H1 (cell line): ENCODE measurements at regions not wholly inside any gene's neighbourhood (a gene's known extent, or its start where the extent isn't known, plus 50 kb on each side); places are given as distances from the start of the nearest gene placed in this dataset.

Source experiments
- CTCF ChIA-PET: fragments of 300-600 bp; sonication (Branson Sonifier 250); formaldehyde crosslinking; loops from one replicate; lab custom pipeline; 2021; ENCODE audit not compliant: partially characterized antibody; lab: Charles Lee
- POLR2A ChIA-PET: fragments of 300-600 bp; sonication (Branson Sonifier 250); formaldehyde crosslinking; loops from one replicate; lab custom pipeline; 2021; ENCODE audit warnings: inconsistent platforms; ENCODE audit not compliant: partially characterized antibody; lab: Charles Lee
- DNase-seq, 2 experiments: peaks; one replicate each; pipeline versions ENCODE4 v3.0.0 to v3.0.0-alpha.2; 2010 to 2022; ENCODE audit warnings: low spot score in 2 of 2, low read depth in 1 of 2, mixed read lengths in 1 of 2
- FAIRE-seq: peaks from 2 replicates; lab custom pipeline; 2011; peaks lifted over from hg19 to GRCh38; lab: Jason Lieb, UNC
- H2AFZ ChIP-seq: 2 replicates; pipeline ENCODE4 v1.8.1; 2012; ENCODE audit warnings: low read length, inconsistent platforms
- H2AK5ac ChIP-seq: 2 replicates; pipeline ENCODE4 v1.6.1; 2013; ENCODE audit warnings: low read depth, low read length
- H2BK120ac ChIP-seq: replicated peaks from 2 replicates; pipeline ENCODE3; 2013; ENCODE audit warnings: low read depth, low read length, inconsistent platforms
- H2BK12ac ChIP-seq: 2 replicates; pipeline ENCODE4 v1.6.1; 2013; ENCODE audit warnings: low read depth, low read length
- H2BK15ac ChIP-seq: 2 replicates; pipeline ENCODE4 v1.6.1; 2013; ENCODE audit warnings: low read length
- H2BK20ac ChIP-seq: 2 replicates; pipeline ENCODE4 v1.6.1; 2013; ENCODE audit warnings: low read length
- H2BK5ac ChIP-seq: 2 replicates; pipeline ENCODE4 v1.6.1; 2013; ENCODE audit warnings: low read depth, low read length
- H3K14ac ChIP-seq: 2 replicates; pipeline ENCODE4 v1.6.1; 2013; ENCODE audit warnings: inconsistent platforms; ENCODE audit not compliant: insufficient read length
- H3K18ac ChIP-seq: 2 replicates; pipeline ENCODE4 v1.6.1; 2013; ENCODE audit warnings: low read length; ENCODE audit errors: extremely low read depth
- H3K23ac ChIP-seq: 2 replicates; pipeline ENCODE4 v1.6.1; 2013; ENCODE audit warnings: inconsistent platforms; ENCODE audit not compliant: insufficient read length
- H3K23me2 ChIP-seq: 2 replicates; pipeline ENCODE4 v1.6.1; 2013; ENCODE audit warnings: low read depth, low read length
- H3K27ac ChIP-seq: 2 replicates; pipeline ENCODE4 v1.6.1; 2011; ENCODE audit warnings: low read depth, low read length, inconsistent platforms
- H3K27me3 ChIP-seq, 4 experiments: replicated peaks in 1 of 4; 1 replicate in 1 of 4; 2 replicates in 3 of 4; pipeline versions ENCODE4 v1.6.1 to v1.8.1; 2011 to 2013; ENCODE audit warnings: low read length in 3 of 4, mild to moderate bottlenecking in 3 of 4, inconsistent platforms in 2 of 4, mixed read lengths in 2 of 4, moderate library complexity in 1 of 4; ENCODE audit not compliant: control insufficient read depth in 3 of 4, insufficient read depth in 3 of 4; ENCODE audit errors: extremely low read depth in 1 of 4
- H3K36me3 ChIP-seq, 4 experiments: 2 replicates each; pipeline versions ENCODE4 v1.6.1 to v1.8.1; 2011 to 2013; ENCODE audit warnings: mild to moderate bottlenecking in 4 of 4, low read length in 3 of 4, moderate library complexity in 2 of 4, control low read depth in 1 of 4, inconsistent platforms in 1 of 4; ENCODE audit not compliant: insufficient read depth in 4 of 4, control insufficient read depth in 2 of 4
- H3K4ac ChIP-seq: replicated peaks from 2 replicates; pipeline ENCODE3; 2013; ENCODE audit warnings: low read length, low read depth, mixed read lengths, inconsistent platforms; ENCODE audit not compliant: insufficient read length
- H3K4me1 ChIP-seq, 4 experiments: replicated peaks in 1 of 4; 1 replicate in 1 of 4; 2 replicates in 3 of 4; pipeline versions ENCODE4 v1.6.1 to v1.8.1; 2011 to 2013; ENCODE audit warnings: low read length in 3 of 4, inconsistent platforms in 2 of 4, mixed read lengths in 1 of 4; ENCODE audit not compliant: insufficient read depth in 4 of 4, control insufficient read depth in 3 of 4
- H3K4me2 ChIP-seq, 2 experiments: 2 replicates each; pipeline versions ENCODE4 v1.6.1 to v1.8.1; 2011 to 2013; ENCODE audit warnings: low read depth in 2 of 2, low read length in 2 of 2, control low read depth in 1 of 2, inconsistent platforms in 1 of 2, mild to moderate bottlenecking in 1 of 2; ENCODE audit not compliant: insufficient read depth in 1 of 2
- H3K4me3 ChIP-seq, 4 experiments: fragments of 200-600, 300-600 bp in 1 of 4; sonication (generic), shearing (Covaris generic), sonication (Bioruptor Twin) in 1 of 4; 2 replicates each; pipeline versions ENCODE4 v1.5.1 to v1.8.1; 2011 to 2016; ENCODE audit warnings: low read length in 4 of 4, low read depth in 3 of 4, control low read depth in 2 of 4, inconsistent platforms in 2 of 4, mild to moderate bottlenecking in 2 of 4, mixed read lengths in 1 of 4, moderate library complexity in 1 of 4; ENCODE audit not compliant: insufficient read depth in 2 of 4; ENCODE audit errors: extremely low read depth in 1 of 4
- H3K56ac ChIP-seq: replicated peaks from 2 replicates; pipeline ENCODE3; 2013; ENCODE audit warnings: low read depth, mild to moderate bottlenecking, mixed read lengths, low read length, inconsistent platforms; ENCODE audit not compliant: insufficient read length
- H3K79me1 ChIP-seq: 2 replicates; pipeline ENCODE4 v1.6.1; 2013; ENCODE audit warnings: low read depth, low read length, control low read depth
- H3K79me2 ChIP-seq, 2 experiments: 2 replicates each; pipeline versions ENCODE4 v1.6.1 to v1.8.1; 2012 to 2013; ENCODE audit warnings: low read length in 2 of 2, mild to moderate bottlenecking in 2 of 2, inconsistent platforms in 1 of 2; ENCODE audit not compliant: insufficient read depth in 2 of 2, control insufficient read depth in 1 of 2
- H3K9ac ChIP-seq, 4 experiments: replicated peaks in 1 of 4; 1 replicate in 1 of 4; 2 replicates in 3 of 4; pipeline versions ENCODE4 v1.6.1 to v1.8.1; 2011 to 2013; ENCODE audit warnings: low read depth in 3 of 4, low read length in 3 of 4, control low read depth in 2 of 4, mild to moderate bottlenecking in 2 of 4, moderate library complexity in 2 of 4, inconsistent platforms in 1 of 4; ENCODE audit errors: extremely low read depth in 1 of 4
- H3K9me3 ChIP-seq, 2 experiments: 2 replicates each; pipeline versions ENCODE4 v1.6.1 to v1.8.1; 2012 to 2013; ENCODE audit warnings: mild to moderate bottlenecking in 2 of 2, moderate library complexity in 2 of 2, control low read depth in 1 of 2, inconsistent platforms in 1 of 2, low read depth in 1 of 2, low read length in 1 of 2, mixed read lengths in 1 of 2; ENCODE audit not compliant: insufficient read depth in 2 of 2
- H4K20me1 ChIP-seq, 2 experiments: replicated peaks in 1 of 2; 2 replicates each; pipeline versions ENCODE3 to v1.8.1; 2011 to 2013; ENCODE audit warnings: inconsistent platforms in 2 of 2, low read length in 2 of 2, mild to moderate bottlenecking in 1 of 2; ENCODE audit not compliant: insufficient read depth in 2 of 2, control insufficient read depth in 1 of 2
- H4K5ac ChIP-seq: 2 replicates; pipeline ENCODE4 v1.6.1; 2013; ENCODE audit warnings: low read length, low read depth, mixed read lengths, inconsistent platforms; ENCODE audit not compliant: insufficient read length
- H4K8ac ChIP-seq: 2 replicates; pipeline ENCODE4 v1.8.0; 2013; ENCODE audit warnings: mild to moderate bottlenecking, moderate library complexity, low read length, inconsistent platforms; ENCODE audit not compliant: insufficient read depth; ENCODE audit errors: extremely low read depth
- H4K91ac ChIP-seq: replicated peaks from 2 replicates; pipeline ENCODE3; 2013; ENCODE audit warnings: low read length, mixed read lengths, inconsistent platforms; ENCODE audit not compliant: insufficient read length
- CTBP2 ChIP-seq: IDR thresholded peaks from 2 replicates; pipeline ENCODE4 v1.7.0; 2011; ENCODE audit warnings: borderline replicate concordance, mild to moderate bottlenecking, moderate library complexity, mixed read lengths, low read length; ENCODE audit not compliant: insufficient read depth, insufficient read length
- EZH2 ChIP-seq: fragments of 200-600 bp; sonication (generic); IDR thresholded peaks from 2 replicates; pipeline ENCODE4 v1.7.1; 2012; ENCODE audit warnings: low read depth, mild to moderate bottlenecking, moderate library complexity, low read length, inconsistent platforms; ENCODE audit not compliant: severe bottlenecking
- GTF2F1 ChIP-seq: IDR thresholded peaks from 2 replicates; pipeline ENCODE4 v1.6.1; 2012; ENCODE audit warnings: low read depth, low read length, improper control_type of control experiment, borderline replicate concordance
- POLR2A ChIP-seq, 2 experiments: IDR thresholded peaks; 1 replicate in 1 of 2; 2 replicates in 1 of 2; pipeline ENCODE4 v1.6.1; 2011; ENCODE audit warnings: low read depth in 2 of 2, low read length in 2 of 2, mild to moderate bottlenecking in 2 of 2; ENCODE audit errors: control extremely low read depth in 1 of 2
- RAD21 ChIP-seq, 2 experiments: IDR thresholded peaks in 1 of 2; conservative IDR thresholded peaks in 1 of 2; 2 replicates each; pipeline ENCODE4 v1.6.1; 2011; ENCODE audit warnings: low read depth in 2 of 2, low read length in 2 of 2, improper control_type of control experiment in 1 of 2, inconsistent platforms in 1 of 2, mild to moderate bottlenecking in 1 of 2, moderate library complexity in 1 of 2
- RFX5 ChIP-seq: IDR thresholded peaks from 2 replicates; pipeline ENCODE4 v1.6.1; 2011; ENCODE audit warnings: low read depth, low read length, improper control_type of control experiment, borderline replicate concordance
- SAP30 ChIP-seq: fragments of 300-600 bp; sonication (generic); IDR thresholded peaks from 2 replicates; pipeline ENCODE4 v1.7.1; 2012; ENCODE audit warnings: low read length, moderate library complexity, mild to moderate bottlenecking, inconsistent platforms; ENCODE audit not compliant: insufficient read depth, insufficient replicate concordance
- TAF1 ChIP-seq: IDR thresholded peaks from 2 replicates; pipeline ENCODE4 v1.6.1; 2011; ENCODE audit warnings: mild to moderate bottlenecking, low read depth, low read length
- TBP ChIP-seq: IDR thresholded peaks from 2 replicates; pipeline ENCODE4 v1.6.1; 2011; ENCODE audit warnings: low read depth, low read length, improper control_type of control experiment
- WGBS, 2 experiments: shearing (Covaris generic) in 1 of 2; methylation state at CpG; one replicate each; pipeline versions ENCODE4 v1.1.6 to v1.1.7; 2013 to 2015; ENCODE audit warnings: low lambda C conversion rate in 2 of 2, mixed read lengths in 2 of 2, inconsistent platforms in 1 of 2, low coverage in 1 of 2, missing lambda C conversion rate in 1 of 2; ENCODE audit not compliant: insufficient replicate concordance in 2 of 2, insufficient coverage in 1 of 2, insufficient read length in 1 of 2; ENCODE audit errors: extremely low coverage in 1 of 2, missing lambda C conversion rate in 1 of 2; 5-methylcytosine and 5-hydroxymethylcytosine counted together
- TF ChIP-seq, protein P1 (sequence below): IDR thresholded peaks from 2 replicates; pipeline ENCODE4 v1.6.1; 2012; ENCODE audit warnings: inconsistent platforms

- no peak for TF ChIP-seq SAP30
- TF ChIP-seq, protein P1, sequence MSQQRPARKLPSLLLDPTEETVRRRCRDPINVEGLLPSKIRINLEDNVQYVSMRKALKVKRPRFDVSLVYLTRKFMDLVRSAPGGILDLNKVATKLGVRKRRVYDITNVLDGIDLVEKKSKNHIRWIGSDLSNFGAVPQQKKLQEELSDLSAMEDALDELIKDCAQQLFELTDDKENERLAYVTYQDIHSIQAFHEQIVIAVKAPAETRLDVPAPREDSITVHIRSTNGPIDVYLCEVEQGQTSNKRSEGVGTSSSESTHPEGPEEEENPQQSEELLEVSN: no peak
- no peak for TF ChIP-seq RAD21 (IDR thresholded peaks at IDR 0.05 in 1 of 2, conservative IDR thresholded peaks at IDR 0.05 in 1 of 2; ENCODE audit: low read depth in 2 of 2, low read length in 2 of 2)
- no peak for TF ChIP-seq EZH2
- TF ChIP-seq CTBP2: no peak
- no peak for TF ChIP-seq POLR2A (IDR thresholded peaks at IDR 0.05; ENCODE audit: control extremely low read depth in 1 of 2, low read depth in 2 of 2, low read length in 2 of 2)
- TF ChIP-seq GTF2F1: no peak
- TF ChIP-seq RFX5: no peak
- no peak for TF ChIP-seq TAF1
- TF ChIP-seq TBP: no peak
- H2BK20ac ChIP-seq: no peak overlapping the region
- no peak overlapping the region for H3K4me2 ChIP-seq
- H2BK12ac ChIP-seq: no peak overlapping the region
- no peak overlapping the region for H3K18ac ChIP-seq
- no peak overlapping the region for H3K4me3 ChIP-seq
- H3K36me3 ChIP-seq: no peaks in the 10 kb centered on the region
- 84% methylated on average over 2 of the region's 2 CpGs; no CpG with 5 or more reads in 1 of the 2 experiments for WGBS, 2 experiments
- H3K79me2 ChIP-seq: no peaks in the 10 kb centered on the region
- H3K9ac ChIP-seq: no peak overlapping the region
- H3K14ac ChIP-seq: no peak overlapping the region
- no peak overlapping the region for H3K56ac ChIP-seq
- H3K4me1 ChIP-seq: peaks cover 3 to 17% (median 11%) of the 10 kb centered on the region in 4 experiments; a peak in 5 of 7 replicates
- ChIA-PET POLR2A (no interaction called here), CTCF (interaction anchor here (0.5 kb wide), 1 partner anchor 13 kb away, joined by 5 read pairs; no protein-coding TSS in a partner anchor)
- no peak overlapping the region for H2BK5ac ChIP-seq
- H4K8ac ChIP-seq: no peak overlapping the region
- no peak overlapping the region for H3K23ac ChIP-seq
- no peak overlapping the region for H3K27ac ChIP-seq
- H3K23me2 ChIP-seq: peaks cover 2% of the 10 kb centered on the region
- no peaks in the 10 kb centered on the region for H3K27me3 ChIP-seq
- no peak overlapping the region for H3K4ac ChIP-seq
- no peak overlapping the region for H2AFZ ChIP-seq
- H4K91ac ChIP-seq: no peak overlapping the region
- no peak overlapping the region for H2BK120ac ChIP-seq
- H3K9me3 ChIP-seq: no peaks in the 10 kb centered on the region
- no peak overlapping the region for H4K5ac ChIP-seq
- H3K79me1 ChIP-seq: no peaks in the 10 kb centered on the region
- H4K20me1 ChIP-seq: no peaks in the 10 kb centered on the region
- no peak overlapping the region for H2AK5ac ChIP-seq
- FAIRE-seq: no peak
- no peak overlapping the region for H2BK15ac ChIP-seq
- no peak for DNase-seq
Observed at GRCh38 chr2:48210189-48210588, 104.3 kb upstream of the FOXN2 start.
